Cardiac fibroblast (primary cell): ENCODE measurements at regions not wholly inside any gene's neighbourhood (a gene's known extent, or its start where the extent isn't known, plus 50 kb on each side); places are given as distances from the start of the nearest gene placed in this dataset.

Source experiments
- DNase-seq, 2 donors: peaks; one replicate each; pipeline versions ENCODE4 v3.0.0 to v3.0.0-alpha.2; 2010; ENCODE audit warnings: low read depth in 2 of 2
- H3K4me3 ChIP-seq, 2 donors: replicated peaks in 1 of 2; 1 replicate in 1 of 2; 2 replicates in 1 of 2; pipeline ENCODE4 v1.5.1; 2011; ENCODE audit warnings: low read depth in 2 of 2, low read length in 2 of 2, mild to moderate bottlenecking in 2 of 2, moderate library complexity in 1 of 2
- CTCF ChIP-seq: IDR thresholded peaks from one replicate; pipeline ENCODE4 v1.5.1; 2011; ENCODE audit warnings: low read depth, mild to moderate bottlenecking, low read length, inconsistent platforms

GRCh38 chr4:96637971-96638412, 798.1 kb downstream of the PDHA2 start:
- TF ChIP-seq CTCF: no peak
- no peak overlapping the region for H3K4me3 ChIP-seq
- DNase-seq: no peak

- TF ChIP-seq CTCF: no peak
- no peak for DNase-seq
- no peak overlapping the region for H3K4me3 ChIP-seq
Observed at GRCh38 chr4:96639932-96640331, 800.0 kb downstream of the PDHA2 start.

GRCh38 chr4:96642490-96642889, 802.6 kb downstream of the PDHA2 start:
- no peak overlapping the region for H3K4me3 ChIP-seq
- TF ChIP-seq CTCF: no peak
- no peak for DNase-seq

- DNase-seq: no peak
- no peak overlapping the region for H3K4me3 ChIP-seq
- TF ChIP-seq CTCF: no peak
Observed at GRCh38 chr4:96646146-96646545, 806.3 kb downstream of the PDHA2 start.

- DNase-seq: peak; percentile 10 to 31
- H3K4me3 ChIP-seq: no peak overlapping the region
- no peak for TF ChIP-seq CTCF
Observed at GRCh38 chr4:96649536-96649935, 809.6 kb downstream of the PDHA2 start.

GRCh38 chr4:96652158-96652557, 812.3 kb downstream of the PDHA2 start:
- no peak overlapping the region for H3K4me3 ChIP-seq
- DNase-seq: peak in 1 of 2 donors; percentile 13

More at GRCh38 chr4:96652158-96652557, 812.3 kb downstream of the PDHA2 start:
- TF ChIP-seq CTCF: no peak
